Left ventricle myocardium superior (tissue), 1 donor: ENCODE measurements at regions not wholly inside any gene's neighbourhood (a gene's known extent, or its start where the extent isn't known, plus 50 kb on each side); places are given as distances from the start of the nearest gene placed in this dataset.
"Not testable (repeated sequence)": the region's sequence is repeated elsewhere in the genome, so short reads cannot be mapped to it uniquely, and the experiment has no call there.

Experiments used
- ATAC-seq: fragments of 200-7000 bp; cut with Tn5 transposase; one replicate; pipeline ENCODE4 v1.9.1; 2020; ENCODE audit warnings: mild to moderate bottlenecking, moderate library complexity
- DNase-seq: peaks from one replicate; pipeline ENCODE4 v3.0.0-alpha.2; 2020
- intact Hi-C: fragments of 100-400 bp; cut with micrococcal nuclease; formaldehyde crosslinking; loops from one replicate; pipeline ENCODE4 v1.11.0; 2022
- donor health status: DM: no; HTN: yes; CAD: no; lungs with severe emphysema.

DNA sequence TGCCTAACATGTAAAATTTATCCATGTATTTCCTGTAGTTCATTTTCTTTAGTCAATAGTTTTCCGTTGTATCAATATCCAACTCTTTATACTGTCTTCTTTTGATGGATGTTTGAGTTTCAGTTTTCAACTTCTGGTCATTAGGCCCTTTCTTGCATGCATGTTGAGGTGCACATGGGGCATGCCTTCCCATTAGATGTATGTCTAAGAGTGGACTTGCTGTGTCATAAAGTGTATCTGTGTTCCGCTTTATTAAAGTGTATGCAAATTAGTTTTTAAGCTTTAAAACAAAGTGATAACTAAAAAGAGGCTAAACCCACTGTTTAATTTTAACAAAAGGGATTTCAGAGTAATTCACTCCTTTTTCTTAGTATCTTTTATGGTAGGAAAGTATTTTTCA lies 441.1 kb downstream of the PCNX1 start:
- intact Hi-C loops = no loop called here
- ATAC-seq = no peak
- DNase-seq = no peak

GRCh38 chr14:71348817-71349216 lies 441.6 kb downstream of the PCNX1 start:
- no peak for DNase-seq
- intact Hi-C loops = no loop called here
- no peak for ATAC-seq

DNA sequence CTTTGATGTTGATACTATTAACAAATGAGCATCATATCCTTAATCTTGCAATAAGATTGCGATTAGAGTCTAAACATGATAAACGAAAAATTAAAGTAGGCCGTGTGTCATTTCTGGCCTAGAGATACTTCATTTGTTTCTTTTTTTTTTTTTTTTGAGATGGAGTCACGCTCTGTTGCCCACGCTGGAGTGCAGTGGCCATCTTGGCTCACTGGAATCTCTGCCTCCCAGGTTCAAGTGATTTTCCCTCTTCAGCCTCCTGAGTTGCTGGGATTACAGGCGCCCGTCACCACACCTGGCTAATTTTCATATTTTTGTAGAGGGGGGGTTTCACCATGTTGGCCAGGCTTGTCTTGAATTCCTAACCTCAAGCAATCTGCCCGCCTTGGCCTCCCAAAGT lies 446.9 kb downstream of the PCNX1 start:
- DNase-seq (no peak), ATAC-seq (no peak)
- intact Hi-C loops = no loop called here

GRCh38 chr14:71354801-71355200 lies 447.5 kb downstream of the PCNX1 start:
- no peak for ATAC-seq
- intact Hi-C loops = no loop called here
- DNase-seq = no peak

GRCh38 chr14:71355324-71356201 lies 448.3 kb downstream of the PCNX1 start:
- peak; percentile 94 for ATAC-seq
- no peak for DNase-seq

DNA sequence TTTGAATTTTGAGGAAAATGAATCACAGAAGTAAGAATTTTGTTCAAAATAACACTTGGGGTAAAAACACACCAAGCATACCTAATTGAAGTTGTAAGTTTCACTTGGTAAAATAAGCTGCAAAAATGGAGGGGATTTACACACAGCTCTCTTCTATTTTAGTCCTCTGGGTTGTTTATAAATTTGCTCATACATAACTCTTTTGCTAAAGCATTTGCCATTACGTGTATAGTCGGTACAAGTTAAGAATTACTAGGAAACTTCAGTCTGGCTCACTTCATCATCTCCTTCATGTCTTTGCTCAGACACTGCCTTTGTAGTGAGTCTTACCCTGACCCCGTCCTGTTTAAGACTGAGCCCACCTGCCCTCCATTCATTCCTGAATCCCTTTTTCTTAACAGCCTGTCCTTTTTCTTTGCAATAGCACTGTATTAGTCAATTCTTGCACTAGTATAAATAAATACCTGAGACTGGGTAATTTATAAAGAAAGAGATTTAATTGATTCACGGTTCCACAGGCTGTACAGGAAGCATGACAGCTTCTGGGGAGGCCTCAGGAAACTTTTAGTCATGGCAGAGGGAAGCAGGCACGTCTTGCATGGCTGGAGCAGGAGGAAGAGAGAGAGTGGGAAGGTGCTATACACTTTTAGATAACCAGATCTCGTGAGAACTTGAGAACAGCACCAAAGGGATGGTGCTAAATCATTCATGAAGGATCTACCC lies 451.1 kb downstream of the PCNX1 start:
- DNase-seq (no peak), ATAC-seq (no peak)
- intact Hi-C loops = no loop called here

More at GRCh38 chr14:71355324-71356201, 448.3 kb downstream of the PCNX1 start:
- intact Hi-C loops = no loop called here

DNA sequence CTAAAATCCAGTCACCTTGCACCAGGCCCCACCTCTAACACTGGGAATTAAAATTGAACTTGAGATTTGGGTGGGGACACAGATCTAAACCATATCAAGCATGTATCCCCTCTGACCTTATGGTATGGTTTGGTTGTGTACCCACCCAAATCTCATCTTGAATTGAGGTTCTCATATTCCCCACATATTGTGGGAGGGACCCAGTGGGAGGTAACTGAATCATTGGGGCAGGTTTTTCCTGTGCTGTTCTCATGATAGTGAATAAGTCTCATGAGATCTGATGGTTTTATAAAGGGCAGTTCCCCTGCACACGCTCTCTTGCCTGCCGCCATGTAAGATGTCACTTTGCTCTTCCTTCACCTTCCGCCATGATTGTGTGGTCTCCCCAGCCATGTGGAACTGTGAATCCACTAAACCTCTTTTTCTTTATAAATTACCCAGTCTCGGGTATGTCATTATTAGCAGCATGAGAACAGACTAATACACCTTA lies 451.7 kb downstream of the PCNX1 start:
- not testable (repeated sequence) for ATAC-seq

DNA sequence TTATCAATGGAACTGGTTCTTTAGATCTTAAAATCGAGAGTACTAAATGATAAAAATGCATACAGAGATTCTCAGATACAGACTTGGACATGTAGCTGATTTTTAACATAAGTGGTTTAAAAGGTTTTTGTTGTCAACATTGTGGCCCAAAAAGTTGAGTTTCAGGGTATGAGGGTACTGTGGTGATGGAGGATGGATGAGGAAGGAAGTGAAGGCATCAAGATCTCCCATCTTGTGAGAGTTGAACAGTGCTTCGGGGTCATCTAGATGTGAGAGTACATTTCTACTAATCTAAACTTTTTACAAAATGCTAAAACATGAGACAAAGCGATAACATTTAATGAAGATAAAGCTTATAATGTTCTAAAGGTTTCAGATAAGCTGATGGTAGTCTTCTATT lies 452.6 kb downstream of the PCNX1 start:
- intact Hi-C loops = no loop called here
- ATAC-seq (no peak), DNase-seq (no peak)

More for the DNA sequence above, 451.7 kb downstream of the PCNX1 start:
- DNase-seq, intact Hi-C loops: not testable (repeated sequence)

DNA sequence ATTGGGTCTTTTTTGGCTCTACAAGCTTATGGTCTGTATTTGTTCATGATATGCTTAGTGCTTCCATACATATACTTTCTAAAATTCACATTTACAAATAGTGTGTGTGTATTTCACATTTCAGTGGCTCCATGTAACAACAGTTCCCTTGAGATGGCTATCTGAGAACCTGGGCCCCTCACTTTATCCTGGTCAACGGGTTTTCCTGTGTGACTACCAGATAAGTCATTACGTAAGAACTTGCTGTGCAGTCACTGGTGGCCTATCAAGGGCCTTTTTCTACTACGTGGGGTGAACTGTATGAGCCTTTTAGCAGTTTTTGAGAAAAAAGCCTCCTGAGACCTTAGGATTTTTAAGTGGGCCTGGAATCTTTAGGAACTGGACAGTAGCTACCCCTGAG lies 454.1 kb downstream of the PCNX1 start:
- no peak for ATAC-seq
- DNase-seq = no peak

DNA sequence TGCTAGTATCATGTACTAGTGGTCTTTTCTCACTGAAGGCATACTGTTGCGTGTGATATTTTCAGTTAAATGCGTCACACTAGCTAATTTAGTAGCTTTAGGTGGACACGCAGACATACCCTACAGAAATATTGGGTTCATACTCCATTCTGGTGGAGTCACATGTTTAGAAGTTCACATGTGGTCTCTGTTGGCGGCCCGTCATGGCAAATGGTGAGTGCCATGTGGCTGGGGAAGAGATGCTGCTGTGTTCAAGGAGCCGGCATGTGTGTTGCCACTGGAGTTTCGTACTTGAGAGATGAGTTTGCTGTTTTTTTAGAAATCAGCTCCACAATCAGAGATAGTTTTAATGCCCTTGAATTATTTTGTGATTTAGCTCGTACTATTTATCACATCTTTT lies 454.6 kb downstream of the PCNX1 start:
- intact Hi-C loops = no loop called here
- DNase-seq (no peak), ATAC-seq (no peak)

More for the DNA sequence above, 454.1 kb downstream of the PCNX1 start:
- intact Hi-C loops = no loop called here

GRCh38 chr14:71362282-71362681 lies 455.0 kb downstream of the PCNX1 start:
- ATAC-seq = no peak
- no peak for DNase-seq
- intact Hi-C loops = no loop called here

DNA sequence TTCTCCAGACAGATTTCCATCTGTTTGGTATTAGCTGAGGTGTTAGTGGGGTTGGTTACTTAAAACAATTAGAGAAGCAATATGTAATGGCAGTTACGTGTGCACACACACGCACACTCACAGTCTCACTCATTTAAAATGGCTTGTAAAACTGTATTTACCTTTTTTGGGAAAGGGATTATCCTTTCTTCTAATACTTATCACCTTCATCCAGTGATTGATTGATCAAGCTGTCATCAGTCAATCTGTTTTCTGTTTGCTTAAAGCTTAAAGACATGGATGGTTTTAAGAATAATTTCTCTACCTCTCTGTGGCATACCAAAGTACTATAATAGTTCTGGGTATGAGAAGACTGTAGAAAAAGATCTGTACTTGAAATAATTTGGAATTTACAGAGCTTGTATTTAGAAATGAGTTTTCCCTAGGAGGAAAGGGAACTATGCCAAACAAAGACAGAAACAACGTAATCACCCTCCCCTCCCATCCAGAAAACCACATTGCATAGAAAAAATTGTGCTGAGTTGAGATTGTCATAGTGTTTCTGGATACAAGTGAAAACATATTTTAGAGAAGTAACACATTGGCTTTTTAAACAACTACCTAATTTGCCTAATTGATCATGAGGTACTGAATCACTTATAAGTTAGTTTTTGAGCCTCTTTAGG lies 455.8 kb downstream of the PCNX1 start:
- no peak for DNase-seq
- intact Hi-C loops = no loop called here
- ATAC-seq = peak; percentile 48

DNA sequence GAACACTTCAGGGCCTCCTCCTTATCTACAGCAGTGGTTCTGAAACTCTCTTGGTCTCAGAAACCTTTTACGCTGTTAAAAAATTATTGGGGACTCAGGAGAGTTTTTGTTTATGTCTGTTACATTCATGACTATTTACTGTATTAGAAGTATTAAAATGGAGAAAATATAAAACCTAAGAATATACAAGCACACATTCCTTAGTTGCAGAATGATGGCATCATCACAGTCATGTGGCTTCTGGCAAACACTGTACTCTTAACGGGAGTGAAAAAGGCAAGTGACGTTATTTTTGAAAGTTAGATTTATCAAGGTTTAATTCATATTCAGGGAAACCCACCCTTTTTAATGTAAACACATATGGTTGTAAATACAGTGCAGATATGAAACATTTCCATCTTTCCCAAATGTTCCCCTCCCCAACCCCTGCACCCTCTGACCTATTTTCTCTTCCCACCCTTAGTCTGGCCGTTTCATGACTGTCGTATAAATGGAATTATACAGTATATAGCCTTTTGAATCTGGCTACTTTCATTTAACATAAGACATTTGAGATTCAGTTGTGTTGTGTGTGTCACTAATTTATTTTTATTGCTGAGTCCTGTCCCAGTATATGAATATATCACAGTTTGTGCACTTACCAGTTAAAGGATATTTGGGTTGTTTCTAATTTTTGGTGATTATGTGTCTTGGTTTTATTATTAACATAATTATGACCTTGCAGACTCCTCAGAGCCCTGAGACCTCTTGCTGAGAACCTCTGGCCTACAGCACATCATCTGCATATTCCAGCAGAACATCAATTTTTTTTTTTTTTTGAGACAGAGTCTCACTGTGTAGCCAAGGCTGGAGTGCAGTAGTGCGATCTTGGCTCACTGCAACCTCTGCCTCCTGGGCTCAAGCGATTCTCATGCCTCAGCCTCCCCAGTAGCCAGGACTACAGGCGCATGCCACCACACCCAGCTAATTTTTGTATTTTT lies 457.0 kb downstream of the PCNX1 start:
- no peak for DNase-seq
- intact Hi-C loops = no loop called here
- ATAC-seq = peak; percentile 53

GRCh38 chr14:71365361-71365760 lies 458.1 kb downstream of the PCNX1 start:
- intact Hi-C loops = no loop called here
- DNase-seq (no peak), ATAC-seq (no peak)

DNA sequence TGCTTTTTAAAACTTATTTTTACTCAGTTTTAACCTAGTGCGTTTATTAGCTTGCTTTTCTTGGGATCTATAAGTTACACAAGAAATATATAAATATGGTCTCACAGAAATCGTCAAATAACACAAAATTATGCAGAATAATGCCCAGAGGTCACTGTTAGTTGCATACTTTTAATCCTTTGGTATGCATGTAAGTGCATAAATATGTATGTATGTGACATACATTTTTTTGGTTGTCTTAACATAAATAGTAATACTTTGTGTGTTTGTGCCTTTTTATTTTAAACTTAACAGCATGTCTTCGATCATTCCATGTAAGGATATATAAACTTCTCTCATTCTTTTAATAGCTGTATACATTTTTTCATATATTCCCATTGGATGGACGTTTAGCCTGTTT lies 459.6 kb downstream of the PCNX1 start:
- intact Hi-C loops = no loop called here
- DNase-seq (no peak), ATAC-seq (no peak)

DNA sequence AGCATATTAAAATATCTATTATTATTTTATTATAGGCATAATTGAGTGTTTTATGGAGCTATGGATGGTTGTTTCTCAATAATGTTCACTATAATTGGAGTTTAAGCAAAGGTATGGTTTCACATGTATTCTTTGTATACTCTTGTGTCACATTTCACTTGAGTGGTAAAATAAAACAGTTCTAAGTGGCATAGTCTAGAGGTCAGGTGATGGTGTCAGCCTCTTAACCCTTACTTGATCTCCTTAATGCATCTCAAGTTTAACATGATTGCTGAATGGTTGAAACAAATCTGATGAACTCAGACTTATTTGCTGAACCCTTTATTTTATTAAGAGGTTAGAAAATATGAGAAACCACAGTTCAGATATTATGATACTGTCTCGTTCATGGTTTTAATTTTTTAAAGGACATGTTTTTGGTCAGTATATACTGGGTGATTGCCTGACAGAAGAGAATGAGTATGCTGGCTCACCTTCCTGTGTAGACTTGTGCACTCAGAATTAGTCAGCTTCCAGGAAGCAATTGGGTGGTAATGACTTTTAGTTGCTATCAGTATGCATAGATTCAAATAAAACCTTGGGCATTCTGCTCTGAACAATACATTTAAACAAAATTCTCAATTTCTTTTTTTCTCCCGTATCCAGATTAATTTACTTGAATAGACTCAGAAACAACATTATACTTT lies 464.6 kb downstream of the PCNX1 start:
- ATAC-seq (no peak), DNase-seq (no peak)
- intact Hi-C loops = no loop called here

DNA sequence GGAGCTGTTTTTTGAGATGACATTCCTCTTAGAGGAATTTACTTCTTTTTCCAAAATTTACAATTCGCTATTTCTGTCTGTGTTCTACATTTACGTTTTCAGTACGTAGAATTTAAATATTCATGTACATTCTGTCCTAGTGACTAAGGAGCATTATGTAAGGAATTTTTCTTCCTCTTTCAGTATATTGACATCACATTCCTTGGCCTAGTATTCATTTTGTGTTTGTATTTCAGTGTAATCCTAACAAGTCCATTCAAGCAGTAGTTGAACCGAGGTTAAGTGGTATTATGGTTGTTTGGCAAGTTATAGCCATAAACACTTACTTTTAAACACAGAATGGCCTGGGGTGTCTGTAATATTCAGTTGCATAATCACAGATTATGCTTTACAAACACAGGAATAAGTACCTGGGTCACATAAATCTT lies 465.2 kb downstream of the PCNX1 start:
- intact Hi-C loops = no loop called here
- DNase-seq = no peak
- no peak for ATAC-seq

- no peak for ATAC-seq
- intact Hi-C loops = no loop called here
- DNase-seq = no peak
Measured at GRCh38 chr14:71373773-71374172, 466.5 kb downstream of the PCNX1 start.
